SU-DHL-6 (cell line): ENCODE measurements at regions not wholly inside any gene's neighbourhood (a gene's known extent, or its start where the extent isn't known, plus 50 kb on each side); places are given as distances from the start of the nearest gene placed in this dataset.

Experiments
- EZH2phosphoT487 ChIP-seq: fragments of 200-600 bp; sonication (generic), shearing (Covaris generic); conservative IDR thresholded peaks from 2 replicates; pipeline ENCODE4 v1.6.1; 2018; ENCODE audit warnings: mild to moderate bottlenecking, antibody characterized with exemption, low read length, moderate library complexity, mixed read lengths
- TF ChIP-seq, protein P1 (sequence below): fragments of 200-600 bp; sonication (generic); IDR thresholded peaks from one replicate; pipeline ENCODE4 v1.5.1; 2017; ENCODE audit warnings: antibody characterized with exemption, mild to moderate bottlenecking, low read length, moderate library complexity; ENCODE audit not compliant: insufficient read depth, poor library complexity, severe bottlenecking

DNA sequence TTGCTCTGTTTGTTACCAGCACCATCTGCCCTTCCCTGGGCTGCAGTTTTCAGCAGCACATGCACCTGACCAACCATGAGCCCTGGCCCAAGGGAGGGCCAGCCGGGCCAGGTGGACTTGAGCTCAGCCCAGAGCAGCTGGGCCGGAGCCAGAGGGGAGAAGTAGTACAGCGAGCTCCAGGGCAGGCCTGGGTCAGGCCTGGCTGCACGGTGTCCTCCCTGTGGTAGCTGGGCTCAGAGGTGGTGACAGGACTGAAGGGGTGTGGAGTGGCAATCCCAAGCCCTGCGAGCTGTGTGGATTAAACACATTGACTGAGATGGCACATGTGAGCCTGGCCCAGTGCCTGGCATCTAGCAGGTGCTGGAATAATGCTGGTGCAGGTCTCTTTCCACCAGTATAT is 222.2 kb downstream of the GLI2 start:
- TF ChIP-seq, protein P1, sequence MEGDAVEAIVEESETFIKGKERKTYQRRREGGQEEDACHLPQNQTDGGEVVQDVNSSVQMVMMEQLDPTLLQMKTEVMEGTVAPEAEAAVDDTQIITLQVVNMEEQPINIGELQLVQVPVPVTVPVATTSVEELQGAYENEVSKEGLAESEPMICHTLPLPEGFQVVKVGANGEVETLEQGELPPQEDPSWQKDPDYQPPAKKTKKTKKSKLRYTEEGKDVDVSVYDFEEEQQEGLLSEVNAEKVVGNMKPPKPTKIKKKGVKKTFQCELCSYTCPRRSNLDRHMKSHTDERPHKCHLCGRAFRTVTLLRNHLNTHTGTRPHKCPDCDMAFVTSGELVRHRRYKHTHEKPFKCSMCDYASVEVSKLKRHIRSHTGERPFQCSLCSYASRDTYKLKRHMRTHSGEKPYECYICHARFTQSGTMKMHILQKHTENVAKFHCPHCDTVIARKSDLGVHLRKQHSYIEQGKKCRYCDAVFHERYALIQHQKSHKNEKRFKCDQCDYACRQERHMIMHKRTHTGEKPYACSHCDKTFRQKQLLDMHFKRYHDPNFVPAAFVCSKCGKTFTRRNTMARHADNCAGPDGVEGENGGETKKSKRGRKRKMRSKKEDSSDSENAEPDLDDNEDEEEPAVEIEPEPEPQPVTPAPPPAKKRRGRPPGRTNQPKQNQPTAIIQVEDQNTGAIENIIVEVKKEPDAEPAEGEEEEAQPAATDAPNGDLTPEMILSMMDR: no peak
- no peak for TF ChIP-seq EZH2phosphoT487
